NOMO-1 (cell line): ENCODE measurements at regions not wholly inside any gene's neighbourhood (a gene's known extent, or its start where the extent isn't known, plus 50 kb on each side); places are given as distances from the start of the nearest gene placed in this dataset.

Source experiments
- DNase-seq, 2 experiments: peaks; one replicate each; lab custom pipeline; 2025; ENCODE audit not compliant: unreplicated experiment in 2 of 2; lab: John Stamatoyannopoulos, UW

- no peak for DNase-seq
Observed at GRCh38 chr2:100627330-100628300, 64.8 kb downstream of the PDCL3 start.

DNA sequence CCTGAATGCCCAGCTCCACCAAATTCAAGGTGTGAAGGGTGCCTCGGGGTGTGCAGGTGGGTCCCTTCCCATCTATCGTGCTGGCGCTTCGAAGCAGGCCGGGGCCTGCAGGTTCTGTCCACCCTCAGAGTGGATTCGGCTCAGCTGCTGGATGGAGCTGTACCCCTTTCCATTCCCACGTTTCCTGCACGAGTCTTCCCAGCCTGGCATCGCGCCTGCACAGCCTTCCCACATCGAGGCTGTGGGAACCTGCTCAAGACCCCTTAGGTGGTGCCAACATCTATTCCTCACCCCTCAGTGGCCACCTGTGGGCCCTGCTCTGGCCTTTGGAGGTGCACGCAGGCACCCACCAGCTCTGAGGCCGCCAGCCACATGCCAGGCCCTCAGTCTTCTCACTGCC, 65.7 kb downstream of the PDCL3 start:
- no peak for DNase-seq

- DNase-seq, result no peak
Observed at GRCh38 chr2:100629309-100629708, 66.5 kb downstream of the PDCL3 start.

DNA sequence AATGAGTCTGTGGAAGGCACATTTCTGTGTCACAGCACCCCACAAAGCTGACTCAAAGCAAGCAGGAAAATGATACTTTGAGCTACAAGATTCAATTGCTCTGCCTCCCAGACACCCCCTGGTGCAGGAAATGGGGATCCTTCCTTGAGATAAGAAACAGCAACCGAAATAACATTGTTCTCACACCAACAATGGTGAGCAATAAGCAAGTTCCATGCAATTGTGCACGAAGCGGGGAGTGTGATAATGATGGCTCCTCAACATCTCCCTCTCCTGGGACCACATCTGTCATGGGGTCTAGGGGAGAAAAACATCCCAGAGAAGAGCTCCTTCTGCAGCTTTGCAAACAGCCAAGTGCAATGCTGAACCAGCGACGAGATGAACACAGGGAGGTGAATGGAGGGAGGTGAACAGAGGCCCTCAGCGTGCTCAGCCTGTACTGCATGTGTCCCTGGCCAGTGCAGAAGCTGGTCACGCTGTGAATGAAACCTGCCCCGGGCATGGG, 67.7 kb downstream of the PDCL3 start:
- no peak for DNase-seq

GRCh38 chr2:100632037-100632436, 69.2 kb downstream of the PDCL3 start:
- no peak for DNase-seq

DNA sequence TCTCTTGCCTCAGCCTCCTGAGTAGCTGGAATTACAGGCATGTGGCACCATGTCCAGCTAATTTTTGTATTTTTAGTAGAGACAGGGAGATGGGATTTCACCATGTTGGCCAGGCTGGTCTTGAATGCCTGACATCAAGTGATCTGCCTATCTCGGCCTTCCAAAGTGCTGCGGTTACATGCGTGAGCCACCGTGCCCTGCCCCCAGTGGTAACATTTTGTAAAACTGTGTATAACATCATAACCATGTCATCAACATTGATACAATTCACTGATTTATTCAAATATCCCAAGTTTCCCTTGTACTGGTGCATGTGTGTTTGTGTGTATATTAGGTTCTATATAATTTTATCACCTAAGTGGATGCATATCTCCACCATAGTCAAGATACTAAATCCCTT, 70.0 kb downstream of the PDCL3 start:
- no peak for DNase-seq

DNA sequence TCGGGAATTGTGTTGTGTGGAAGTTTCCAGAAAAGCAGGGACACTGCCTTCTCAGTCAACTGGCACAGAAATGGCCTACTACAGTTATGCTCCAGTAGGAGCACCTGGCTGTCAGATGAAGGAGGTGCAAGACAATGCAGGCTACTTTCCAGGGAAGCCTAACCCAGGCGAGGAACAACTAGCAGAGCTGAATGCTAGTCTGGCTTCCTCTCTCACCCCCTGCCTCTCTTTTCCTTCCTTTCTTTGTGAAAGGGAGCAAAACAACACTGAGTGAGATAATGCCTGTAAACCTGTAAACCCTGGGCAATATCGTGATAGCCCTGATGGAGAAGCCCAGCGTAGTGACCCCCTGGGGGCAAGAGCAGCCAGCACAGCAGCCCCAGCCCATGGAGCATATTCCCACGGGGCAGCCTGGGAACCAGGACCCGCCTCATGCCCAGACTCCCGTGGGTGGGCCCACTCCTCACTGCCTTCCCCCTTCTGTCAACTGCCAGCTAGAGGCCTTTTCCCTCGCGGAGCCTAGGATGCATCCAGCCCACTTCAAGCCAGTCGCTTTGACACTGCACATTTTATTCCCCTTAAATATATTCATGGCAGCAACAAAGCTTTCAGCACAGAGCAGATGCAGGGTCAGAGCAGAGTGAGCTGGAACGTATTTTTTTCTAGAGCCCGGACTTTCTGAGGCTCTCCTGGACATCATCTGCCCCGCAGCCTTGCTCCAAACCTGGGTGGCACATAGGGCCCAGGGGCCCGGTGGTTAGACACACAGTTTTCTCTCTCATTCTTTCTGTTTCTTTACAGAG, 77.0 kb downstream of the PDCL3 start:
- no peak for DNase-seq

DNA sequence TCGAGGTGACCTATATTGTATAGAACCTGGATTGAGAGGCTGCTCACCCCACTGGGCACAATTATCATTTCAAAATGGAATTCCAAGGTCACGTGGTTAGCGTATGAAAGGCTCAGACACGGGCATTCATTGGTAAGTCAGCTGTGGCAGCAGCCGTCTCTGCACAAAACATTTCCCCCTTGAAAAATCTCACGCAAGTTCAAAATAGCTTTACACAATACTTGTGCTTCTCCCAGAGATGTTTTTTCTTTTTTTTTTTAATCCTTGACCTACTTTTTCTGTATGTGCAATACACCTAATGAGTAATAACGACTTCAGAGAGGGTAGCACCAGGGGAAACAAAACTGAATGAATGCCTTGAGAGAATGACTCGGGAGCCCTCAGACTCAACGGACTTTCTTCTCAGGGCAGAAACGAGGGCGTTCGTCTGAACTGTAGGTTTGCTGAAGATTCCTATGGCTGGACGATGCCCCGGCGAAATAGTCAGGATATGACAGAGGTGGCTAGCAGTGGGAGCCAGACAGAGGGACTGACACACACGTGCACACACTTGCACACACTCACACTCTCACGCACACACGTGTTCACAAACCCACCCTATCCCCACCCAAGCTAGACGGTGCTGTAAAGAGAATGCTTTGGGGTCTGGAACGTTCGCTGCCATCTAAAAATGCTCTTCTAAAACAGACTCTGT, 77.8 kb downstream of the PDCL3 start:
- DNase-seq, result no peak

DNA sequence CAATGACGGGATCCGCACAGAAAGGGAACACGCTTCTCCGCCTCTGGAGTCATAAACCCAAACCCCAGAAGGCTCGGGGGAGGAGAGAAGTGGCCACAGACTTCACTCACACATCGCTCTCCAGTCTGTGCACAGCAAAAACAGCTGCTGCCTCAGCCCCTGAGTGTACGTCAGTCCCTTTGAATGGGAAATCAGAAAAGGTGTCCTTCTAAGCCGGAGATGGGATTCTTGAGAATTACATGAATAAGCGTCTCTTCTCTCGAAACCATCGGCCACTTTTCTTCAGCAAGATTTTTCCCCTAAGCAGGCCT, 78.3 kb downstream of the PDCL3 start:
- no peak for DNase-seq

- no peak for DNase-seq
Observed at GRCh38 chr2:100642425-100642824, 79.6 kb downstream of the PDCL3 start.

DNA sequence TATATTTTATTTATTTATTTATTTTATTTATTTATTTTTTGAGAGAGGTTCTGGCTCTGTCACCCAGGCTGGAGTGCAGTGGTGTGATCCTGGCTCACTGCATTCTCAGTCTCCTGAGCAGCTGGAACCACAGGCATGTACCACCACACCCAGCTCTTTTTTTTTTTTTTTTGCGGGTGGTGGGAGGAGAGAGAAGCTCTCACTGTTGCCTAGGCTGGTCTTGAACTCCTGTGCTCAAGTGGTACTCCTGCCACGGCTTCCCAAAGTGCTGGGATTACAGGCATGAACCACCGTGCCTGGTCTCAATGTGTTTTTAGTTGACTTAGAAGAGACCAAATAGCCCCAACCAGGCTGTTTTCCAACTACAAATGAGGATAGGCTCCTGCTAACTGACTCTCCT, 80.7 kb downstream of the PDCL3 start:
- no peak for DNase-seq

DNA sequence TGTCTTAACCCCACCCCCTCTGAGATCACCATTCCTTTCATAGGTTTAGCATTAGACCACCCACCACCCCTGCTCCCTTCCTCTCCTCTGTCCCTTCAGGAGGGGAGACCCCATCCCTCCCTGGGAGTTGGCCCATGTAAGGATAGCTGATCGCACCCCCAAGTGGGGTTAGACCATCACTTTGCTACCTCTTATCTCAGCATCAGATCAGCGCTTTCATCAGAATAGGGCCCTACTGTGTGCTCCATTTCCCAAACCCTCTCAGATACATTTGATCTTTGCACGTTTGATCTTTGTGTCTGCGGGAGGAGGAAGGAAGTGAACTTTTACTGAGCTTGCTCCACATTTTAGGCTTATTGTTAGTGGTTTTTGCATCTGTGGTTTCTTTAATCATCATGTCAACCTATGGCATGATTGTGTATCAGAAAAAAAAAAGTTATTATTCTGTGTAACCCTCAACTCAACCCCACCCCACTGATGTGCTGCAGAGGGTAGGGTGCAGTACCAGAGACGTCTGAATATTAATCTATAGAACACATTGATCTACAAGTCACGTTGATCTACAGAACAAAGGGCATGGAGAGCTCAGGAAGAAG, 81.2 kb downstream of the PDCL3 start:
- no peak for DNase-seq

GRCh38 chr2:100645695-100646429, 83.1 kb downstream of the PDCL3 start:
- no peak for DNase-seq

- no peak for DNase-seq
Observed at GRCh38 chr2:100647709-100648108, 84.9 kb downstream of the PDCL3 start.

GRCh38 chr2:100650151-100650550, 87.4 kb downstream of the PDCL3 start:
- no peak for DNase-seq

- DNase-seq, result no peak
Observed at GRCh38 chr2:100653449-100654035, 90.7 kb downstream of the PDCL3 start.

- DNase-seq, result no peak
Observed at GRCh38 chr2:100654611-100655010, 91.8 kb downstream of the PDCL3 start.

GRCh38 chr2:100655446-100655845, 92.7 kb downstream of the PDCL3 start:
- no peak for DNase-seq

DNA sequence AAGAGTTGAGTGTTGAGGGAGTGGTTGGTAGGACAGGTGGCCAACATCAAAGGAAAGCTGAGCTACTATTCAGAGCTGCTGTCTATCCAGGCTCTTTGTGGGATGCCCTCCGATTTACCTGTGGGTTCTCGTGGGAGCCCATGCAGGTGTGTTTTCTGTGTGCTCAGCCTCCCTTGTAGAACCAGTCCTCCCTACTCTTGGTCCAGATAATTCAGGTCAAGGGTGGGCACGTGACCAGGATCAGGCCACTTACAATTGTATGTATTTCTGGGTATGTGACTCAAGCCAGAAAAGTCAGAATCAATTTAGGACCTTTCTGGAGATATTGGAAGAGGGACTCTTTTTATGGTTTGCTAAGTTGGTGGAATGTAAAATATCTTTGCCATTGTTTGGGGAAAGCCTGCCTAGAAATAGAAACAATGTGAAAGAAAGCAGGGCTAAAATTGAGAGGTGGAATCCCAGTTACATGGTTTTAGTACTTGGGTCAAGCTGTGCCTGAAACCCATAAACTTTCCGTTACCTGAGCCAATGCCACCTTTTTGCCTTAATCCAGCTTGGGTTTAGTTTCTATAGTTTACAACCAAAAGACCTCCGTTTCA, 93.2 kb downstream of the PDCL3 start:
- DNase-seq, result no peak
